ENCODE measurements at regions not wholly inside any gene's neighbourhood (a gene's known extent, or its start where the extent isn't known, plus 50 kb on each side); places are given as distances from the start of the nearest gene placed in this dataset.
"Not testable (repeated sequence)": the region's sequence is repeated elsewhere in the genome, so short reads cannot be mapped to it uniquely, and the experiment has no call there.

GRCh38 chr14:105627287-105627686, 100.9 kb downstream of the TMEM121 start:
- peaks cover 22% of the 10 kb centered on the region for H3K9me3 ChIP-seq (ENCODE audit: insufficient read depth, low read depth, low read length)
- H3K27ac ChIP-seq (ENCODE audit: low read length); H3K36me3 ChIP-seq (ENCODE audit: insufficient read depth, low read depth, low read length); H3K9ac ChIP-seq (ENCODE audit: low read depth, low read length); H3K4me1 ChIP-seq (ENCODE audit: insufficient read depth, low read length); H3K4me3 ChIP-seq (ENCODE audit: low read length); H3K27me3 ChIP-seq (ENCODE audit: insufficient read depth, low read length): not testable (repeated sequence)

GRCh38 chr14:105627701-105628100, 101.3 kb downstream of the TMEM121 start:
- Histone ChIP-seq H3K27me3 (ENCODE audit: insufficient read depth, low read length) (no peaks in the 10 kb centered on the region), H3K4me1 (ENCODE audit: insufficient read depth, low read length) (no peaks in the 10 kb centered on the region), H3K36me3 (ENCODE audit: insufficient read depth, low read depth, low read length) (no peaks in the 10 kb centered on the region), H3K4me3 (ENCODE audit: low read length) (no peak overlapping the region), H3K9ac (ENCODE audit: low read depth, low read length) (no peak overlapping the region), H3K27ac (ENCODE audit: low read length) (no peak overlapping the region), H3K9me3 (ENCODE audit: insufficient read depth, low read depth, low read length) (peaks cover 22% of the 10 kb centered on the region)

DNA sequence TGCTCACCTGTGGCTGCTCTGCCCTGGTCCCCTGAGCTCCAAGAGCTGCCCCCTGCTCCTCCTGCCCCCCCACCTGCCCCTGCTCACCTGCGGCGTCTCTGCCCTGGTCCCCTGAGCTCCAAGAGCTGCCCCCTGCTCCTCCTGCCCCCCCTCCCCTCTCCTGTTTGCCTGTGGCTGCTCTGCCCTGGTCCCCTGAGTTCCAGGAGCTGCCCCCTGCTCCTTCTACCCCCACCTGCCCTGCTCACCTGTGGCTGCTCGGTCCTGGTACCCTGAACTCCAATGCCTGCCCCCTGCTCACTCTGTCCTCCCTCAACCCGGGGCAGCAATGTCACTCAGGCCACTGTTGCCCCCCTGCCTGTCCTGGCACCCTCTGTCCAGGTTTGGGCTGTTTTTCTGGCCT, 101.7 kb downstream of the TMEM121 start:
- H3K4me1 ChIP-seq (ENCODE audit: insufficient read depth, low read length); H3K27me3 ChIP-seq (ENCODE audit: insufficient read depth, low read length); H3K27ac ChIP-seq (ENCODE audit: low read length); H3K9ac ChIP-seq (ENCODE audit: low read depth, low read length); H3K4me3 ChIP-seq (ENCODE audit: low read length); H3K36me3 ChIP-seq (ENCODE audit: insufficient read depth, low read depth, low read length): not testable (repeated sequence)
- peaks cover 22% of the 10 kb centered on the region for H3K9me3 ChIP-seq (ENCODE audit: insufficient read depth, low read depth, low read length)

DNA sequence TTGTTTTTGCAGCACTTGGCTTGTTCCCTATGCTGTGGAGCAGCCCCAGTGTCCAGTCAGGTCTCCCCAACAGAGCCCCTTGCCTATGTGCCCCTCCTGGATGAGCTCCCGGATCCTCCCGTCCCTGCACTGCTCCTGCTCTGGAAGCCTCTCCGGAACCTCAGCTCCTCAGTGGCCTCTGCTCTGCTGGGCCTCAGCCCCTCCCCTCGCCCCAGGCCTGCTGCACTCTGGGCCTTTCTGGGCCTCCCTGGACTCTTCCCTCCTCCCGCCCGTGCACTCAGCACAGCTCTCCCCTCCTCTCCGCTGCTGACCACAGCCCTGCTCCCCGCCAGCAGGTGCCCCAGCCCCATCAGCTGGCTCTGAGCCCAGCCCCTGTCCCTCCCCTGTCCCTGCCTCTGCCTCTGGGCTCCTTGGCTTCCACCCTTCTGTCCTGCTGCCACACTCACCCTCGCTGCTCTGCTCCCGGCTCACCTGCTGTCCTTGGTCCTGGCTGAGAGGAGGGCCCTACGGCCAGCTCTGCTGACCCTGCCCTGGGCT, 102.2 kb downstream of the TMEM121 start:
- peaks cover 25% of the 10 kb centered on the region for H3K9me3 ChIP-seq (ENCODE audit: insufficient read depth, low read depth, low read length)
- H3K27me3 ChIP-seq (ENCODE audit: insufficient read depth, low read length); H3K4me1 ChIP-seq (ENCODE audit: insufficient read depth, low read length); H3K36me3 ChIP-seq (ENCODE audit: insufficient read depth, low read depth, low read length); H3K27ac ChIP-seq (ENCODE audit: low read length); H3K4me3 ChIP-seq (ENCODE audit: low read length); H3K9ac ChIP-seq (ENCODE audit: low read depth, low read length): not testable (repeated sequence)

- not testable (repeated sequence) for H3K9ac ChIP-seq (ENCODE audit: low read depth, low read length); H3K27me3 ChIP-seq (ENCODE audit: insufficient read depth, low read length); H3K36me3 ChIP-seq (ENCODE audit: insufficient read depth, low read depth, low read length); H3K4me1 ChIP-seq (ENCODE audit: insufficient read depth, low read length); H3K4me3 ChIP-seq (ENCODE audit: low read length); H3K27ac ChIP-seq (ENCODE audit: low read length)
- peaks cover 26% of the 10 kb centered on the region for H3K9me3 ChIP-seq (ENCODE audit: insufficient read depth, low read depth, low read length)
These were observed 102.9 kb downstream of the TMEM121 start for GRCh38 chr14:105629091-105629885.

- Histone ChIP-seq H3K27ac (ENCODE audit: low read length) (no peak overlapping the region), H3K4me1 (ENCODE audit: insufficient read depth, low read length) (no peaks in the 10 kb centered on the region), H3K9ac (ENCODE audit: low read depth, low read length) (no peak overlapping the region), H3K4me3 (ENCODE audit: low read length) (no peak overlapping the region), H3K9me3 (ENCODE audit: insufficient read depth, low read depth, low read length) (peaks cover 25% of the 10 kb centered on the region), H3K36me3 (ENCODE audit: insufficient read depth, low read depth, low read length) (no peaks in the 10 kb centered on the region), H3K27me3 (ENCODE audit: insufficient read depth, low read length) (no peaks in the 10 kb centered on the region)
These were observed 103.5 kb downstream of the TMEM121 start for GRCh38 chr14:105629886-105630215.

DNA sequence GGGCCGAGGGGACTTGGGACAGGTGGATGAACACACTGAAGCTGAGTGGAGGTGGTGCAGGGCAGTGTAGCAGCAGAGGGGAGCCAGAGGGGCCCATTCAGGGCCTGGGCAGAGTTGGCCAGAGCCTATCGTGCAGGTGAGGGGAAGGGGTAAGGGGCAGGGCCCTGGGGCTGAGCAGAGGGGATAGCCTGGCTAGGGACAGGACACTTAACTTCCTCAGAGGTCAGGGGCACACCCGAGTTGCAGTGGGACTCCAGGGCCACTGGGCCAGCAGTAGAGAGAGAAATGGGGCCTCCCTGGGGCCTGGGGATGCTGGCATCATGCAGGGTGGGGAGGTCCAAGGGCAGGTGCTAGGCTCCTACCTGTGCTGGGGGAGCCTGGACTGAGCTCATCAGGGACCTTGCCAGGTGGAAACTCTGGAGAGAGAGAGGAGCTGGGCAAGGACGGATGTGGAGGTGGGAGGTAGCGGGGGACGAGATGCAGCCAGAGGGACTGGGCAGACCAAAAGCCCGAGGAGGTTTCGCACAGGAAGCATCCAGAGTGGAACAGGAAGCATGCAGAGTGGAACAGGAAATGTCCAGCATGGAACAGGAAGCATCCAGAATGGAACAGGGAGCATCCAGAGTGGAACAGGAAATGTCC, 104.0 kb downstream of the TMEM121 start:
- not testable (repeated sequence) for H3K9ac ChIP-seq (ENCODE audit: low read depth, low read length); H3K27me3 ChIP-seq (ENCODE audit: insufficient read depth, low read length); H3K27ac ChIP-seq (ENCODE audit: low read length); H3K4me3 ChIP-seq (ENCODE audit: low read length); H3K4me1 ChIP-seq (ENCODE audit: insufficient read depth, low read length); H3K36me3 ChIP-seq (ENCODE audit: insufficient read depth, low read depth, low read length)
- peaks cover 23% of the 10 kb centered on the region for H3K9me3 ChIP-seq (ENCODE audit: insufficient read depth, low read depth, low read length)

DNA sequence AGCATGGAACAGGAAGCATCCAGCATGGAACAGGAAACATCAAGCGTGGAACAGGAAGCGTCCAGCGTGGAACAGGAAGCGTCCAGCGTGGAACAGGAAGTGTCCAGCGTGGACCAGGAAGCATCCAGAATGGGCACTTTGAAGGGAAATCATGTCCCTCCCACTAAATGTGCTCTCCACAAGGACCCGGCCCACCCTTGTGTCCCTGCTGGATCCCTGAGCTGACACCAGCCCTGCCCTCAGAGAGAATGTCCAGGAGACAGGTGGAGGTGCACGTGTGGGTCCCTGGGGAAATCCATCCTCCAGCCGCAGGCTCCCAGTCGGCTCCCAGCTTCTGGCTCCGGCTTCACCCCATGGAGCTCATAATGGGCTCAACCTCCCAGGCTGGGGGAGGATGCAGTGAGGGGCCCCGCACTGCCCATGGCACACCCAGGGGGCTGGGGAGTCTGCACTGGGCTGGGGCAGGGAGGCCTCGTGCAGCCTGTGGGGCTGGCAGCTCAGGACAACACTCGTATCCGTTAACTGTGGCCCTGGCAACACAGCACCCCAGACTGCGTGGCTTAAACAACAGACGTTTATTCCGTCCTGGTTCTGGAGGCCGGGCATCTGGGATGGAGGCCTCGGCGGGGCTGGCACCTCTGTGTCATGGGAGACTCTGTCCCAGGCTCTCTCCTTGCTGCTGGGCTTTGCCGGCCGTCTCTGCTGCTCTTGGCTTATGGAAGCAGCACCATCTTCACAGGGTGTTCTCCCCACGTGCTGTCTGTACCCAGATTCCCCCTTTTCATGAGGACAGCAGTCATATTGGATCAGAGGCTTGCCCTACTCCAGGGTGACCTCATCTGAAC, 104.8 kb downstream of the TMEM121 start:
- not testable (repeated sequence) for H3K9ac ChIP-seq (ENCODE audit: low read depth, low read length); H3K27me3 ChIP-seq (ENCODE audit: insufficient read depth, low read length); H3K36me3 ChIP-seq (ENCODE audit: insufficient read depth, low read depth, low read length); H3K27ac ChIP-seq (ENCODE audit: low read length); H3K4me3 ChIP-seq (ENCODE audit: low read length); H3K4me1 ChIP-seq (ENCODE audit: insufficient read depth, low read length)
- H3K9me3 ChIP-seq (ENCODE audit: insufficient read depth, low read depth, low read length), result peaks cover 30% of the 10 kb centered on the region

DNA sequence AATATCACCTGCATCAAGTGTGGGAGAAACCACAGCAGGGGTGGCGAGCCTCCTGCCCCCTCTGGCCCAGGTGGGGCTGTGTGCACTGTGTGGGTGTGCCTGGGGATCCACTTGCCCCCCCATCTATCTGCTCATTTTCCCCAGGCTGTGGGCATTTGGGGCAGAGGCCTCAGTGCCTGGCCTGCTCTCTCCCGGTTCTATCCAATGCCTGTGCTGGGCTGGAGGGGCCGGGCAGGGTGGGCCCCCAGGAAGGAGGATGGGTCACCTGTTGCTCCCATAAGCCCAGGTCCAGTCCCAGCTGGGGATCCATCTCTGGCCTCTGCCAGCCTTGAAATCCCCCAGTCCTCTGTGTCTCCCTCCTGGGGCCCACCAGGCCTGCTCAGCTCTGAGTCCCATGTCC, 105.6 kb downstream of the TMEM121 start:
- H3K9me3 ChIP-seq (ENCODE audit: insufficient read depth, low read depth, low read length), result peaks cover 36% of the 10 kb centered on the region
- H3K4me3 ChIP-seq (ENCODE audit: low read length), result no peak overlapping the region
- no peaks in the 10 kb centered on the region for H3K36me3 ChIP-seq (ENCODE audit: insufficient read depth, low read depth, low read length)
- no peaks in the 10 kb centered on the region for H3K27me3 ChIP-seq (ENCODE audit: insufficient read depth, low read length)
- H3K9ac ChIP-seq (ENCODE audit: low read depth, low read length), result no peak overlapping the region
- no peaks in the 10 kb centered on the region for H3K4me1 ChIP-seq (ENCODE audit: insufficient read depth, low read length)
- no peak overlapping the region for H3K27ac ChIP-seq (ENCODE audit: low read length)

DNA sequence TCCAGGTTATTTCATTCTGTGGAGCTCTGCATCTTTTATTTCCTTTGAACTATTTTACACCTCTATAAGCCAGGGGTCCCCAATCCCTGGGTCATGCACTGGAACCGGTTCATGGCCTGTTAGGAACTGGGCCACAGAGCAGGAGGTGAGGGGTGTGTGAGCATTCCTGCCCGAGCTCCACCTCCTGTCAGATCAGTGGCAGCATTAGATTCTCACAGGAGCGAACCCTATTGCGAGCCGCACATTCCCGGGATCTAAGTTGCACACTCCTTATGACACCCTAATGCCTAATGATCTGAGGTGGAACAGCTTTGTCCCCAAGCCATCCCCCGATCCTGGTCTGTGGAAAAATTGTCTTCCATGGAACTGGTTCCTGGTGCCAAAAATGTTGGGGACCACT, 107.2 kb downstream of the TMEM121 start:
- not testable (repeated sequence) for H3K27ac ChIP-seq (ENCODE audit: low read length); H3K27me3 ChIP-seq (ENCODE audit: insufficient read depth, low read length)
- peaks cover 38% of the 10 kb centered on the region for H3K9me3 ChIP-seq (ENCODE audit: insufficient read depth, low read depth, low read length)

DNA sequence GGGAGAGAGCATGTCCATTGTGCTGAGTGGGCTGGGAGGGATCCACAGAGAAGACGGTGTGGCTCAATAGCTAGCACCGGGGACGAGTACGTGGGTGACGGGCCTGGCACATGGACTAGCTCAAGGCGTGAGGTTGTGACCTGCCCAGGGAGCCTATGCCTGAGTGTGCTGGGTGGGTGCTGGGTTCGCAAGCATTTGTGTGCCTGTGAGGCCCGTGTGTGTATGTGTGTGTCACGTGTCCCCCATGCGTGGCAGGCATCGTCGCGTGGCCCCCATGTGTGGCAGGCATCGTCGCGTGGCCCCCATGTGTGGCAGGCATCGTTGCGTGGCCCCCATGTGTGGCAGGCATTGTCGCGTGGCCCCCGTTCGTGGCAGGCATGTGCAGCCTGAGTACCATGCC, 109.2 kb downstream of the TMEM121 start:
- Histone ChIP-seq H3K9me3 (ENCODE audit: insufficient read depth, low read depth, low read length) (peaks cover 25% of the 10 kb centered on the region), H3K4me1 (ENCODE audit: insufficient read depth, low read length) (no peaks in the 10 kb centered on the region), H3K27ac (ENCODE audit: low read length) (no peak overlapping the region), H3K36me3 (ENCODE audit: insufficient read depth, low read depth, low read length) (no peaks in the 10 kb centered on the region), H3K9ac (ENCODE audit: low read depth, low read length) (no peak overlapping the region), H3K4me3 (ENCODE audit: low read length) (no peak overlapping the region), H3K27me3 (ENCODE audit: insufficient read depth, low read length) (no peaks in the 10 kb centered on the region)

More for the DNA sequence above, 107.2 kb downstream of the TMEM121 start:
- not testable (repeated sequence) for H3K9ac ChIP-seq (ENCODE audit: low read depth, low read length); H3K4me3 ChIP-seq (ENCODE audit: low read length); H3K36me3 ChIP-seq (ENCODE audit: insufficient read depth, low read depth, low read length); H3K4me1 ChIP-seq (ENCODE audit: insufficient read depth, low read length)
